ENCODE measurements at regions not wholly inside any gene's neighbourhood (a gene's known extent, or its start where the extent isn't known, plus 50 kb on each side); places are given as distances from the start of the nearest gene placed in this dataset.

- TF ChIP-seq SUZ12 (IDR thresholded peaks at IDR 0.05) (no peak), HDGF (IDR thresholded peaks at IDR 0.05; ENCODE audit: borderline replicate concordance) (no peak), BHLHE40 (IDR thresholded peaks at IDR 0.05; ENCODE audit: borderline replicate concordance) (no peak), ZNF384 (IDR thresholded peaks at IDR 0.05) (no peak), FOXM1 (IDR thresholded peaks at IDR 0.05; ENCODE audit: borderline replicate concordance) (no peak), PKNOX1 (IDR thresholded peaks at IDR 0.05) (no peak), CTBP1 (IDR thresholded peaks at IDR 0.05; ENCODE audit: borderline replicate concordance) (no peak), NFRKB (IDR thresholded peaks at IDR 0.05) (no peak), SP1 (IDR thresholded peaks at IDR 0.05) (no peak), ELF4 (IDR thresholded peaks at IDR 0.05) (no peak)
These were observed 78.7 kb upstream of the TGFBR2 start for GRCh38 chr3:30527720-30528119.

Measured in HEK293T (cell line).